HepG2 (cell line): ENCODE measurements at regions not wholly inside any gene's neighbourhood (a gene's known extent, or its start where the extent isn't known, plus 50 kb on each side); places are given as distances from the start of the nearest gene placed in this dataset.

Source experiments
- ATAC-seq: fragments of 200-7000 bp; cut with Tn5 transposase; 3 replicates; pipeline ENCODE4 v1.9.1; 2020; ENCODE audit warnings: mild to moderate bottlenecking, moderate library complexity
- BruUV-seq: library from RNA; stranded (reverse); fragments of 400-500 nt; replicated peaks from 2 replicates; lab custom pipeline; 2021; lab: Mats Ljungman, UMichigan
- CTCF ChIA-PET: fragments of 300-600 bp; formaldehyde crosslinking; extraction: SDS; loops from one replicate; lab custom pipeline; 2021; ENCODE audit warnings: low total read pairs, inconsistent platforms, low intra/inter-chr PET ratio; lab: Yijun Ruan, JAX
- POLR2A ChIA-PET: fragments of 350-600 bp; sonication (Branson Sonifier 250); formaldehyde crosslinking; loops from one replicate; lab custom pipeline; 2020; ENCODE audit warnings: antibody characterized with exemption, inconsistent platforms; lab: Yijun Ruan, JAX
- DNase-seq: peaks from one replicate; pipeline ENCODE4 v3.0.0-alpha.2; 2015; ENCODE audit warnings: low spot score
- FAIRE-seq: peaks from 3 replicates; lab custom pipeline; 2011; peaks lifted over from hg19 to GRCh38; lab: Jason Lieb, UNC
- H2AFZ ChIP-seq: one replicate; pipeline ENCODE4 v1.6.1; 2011; ENCODE audit warnings: low read length, inconsistent platforms
- H3K27ac ChIP-seq: fragments of 300-600 bp; 3 replicates; pipeline ENCODE4 v1.8.0; 2011; ENCODE audit warnings: mixed run types, mild to moderate bottlenecking, mixed read lengths, low read length, inconsistent platforms; ENCODE audit not compliant: insufficient read depth; ENCODE audit errors: extremely low read length
- H3K27me3 ChIP-seq, 2 experiments: fragments of 200-600 bp in 1 of 2; 2 replicates in 1 of 2; 3 replicates in 1 of 2; pipeline versions ENCODE4 v1.6.0 to v1.8.0; 2011; ENCODE audit warnings: low read length in 2 of 2, mild to moderate bottlenecking in 2 of 2, moderate library complexity in 2 of 2, inconsistent platforms in 1 of 2; ENCODE audit not compliant: insufficient read depth in 2 of 2, control insufficient read depth in 1 of 2
- H3K36me3 ChIP-seq, 2 experiments: fragments of 200-600 bp in 1 of 2; replicated peaks in 1 of 2; 2 replicates in 1 of 2; 3 replicates in 1 of 2; pipeline versions ENCODE4 v1.5.1 to v1.8.0; 2011; ENCODE audit warnings: low read length in 2 of 2, inconsistent platforms in 1 of 2; ENCODE audit not compliant: insufficient read depth in 2 of 2, control insufficient read depth in 1 of 2
- H3K4me1 ChIP-seq: 2 replicates; pipeline ENCODE4 v1.5.1; 2012; ENCODE audit warnings: low read length, inconsistent platforms; ENCODE audit not compliant: insufficient read depth
- H3K4me2 ChIP-seq: 2 replicates; pipeline ENCODE4 v1.6.0; 2011; ENCODE audit warnings: low read depth, low read length, inconsistent platforms
- H3K4me3 ChIP-seq, 3 experiments: fragments of 200-600 bp in 1 of 3; sonication (generic), shearing (Covaris generic) in 1 of 3; replicated peaks in 1 of 3; 2 replicates each; pipeline ENCODE4 v1.5.1; 2011 to 2016; ENCODE audit warnings: low read length in 3 of 3, inconsistent platforms in 2 of 3, low read depth in 2 of 3, mild to moderate bottlenecking in 2 of 3, control low read depth in 1 of 3, mixed read lengths in 1 of 3; ENCODE audit not compliant: insufficient read depth in 1 of 3
- H3K79me2 ChIP-seq: one replicate; pipeline ENCODE4 v1.6.1; 2011; ENCODE audit warnings: low read length, inconsistent platforms; ENCODE audit not compliant: insufficient read depth
- H3K9ac ChIP-seq: 2 replicates; pipeline ENCODE4 v1.6.0; 2011; ENCODE audit warnings: mild to moderate bottlenecking, low read depth, low read length, inconsistent platforms; ENCODE audit not compliant: insufficient read depth
- H3K9me3 ChIP-seq: 2 replicates; pipeline ENCODE4 v1.5.1; 2012; ENCODE audit warnings: mild to moderate bottlenecking, low read length
- H4K20me1 ChIP-seq: 2 replicates; pipeline ENCODE4 v1.6.0; 2011; ENCODE audit warnings: inconsistent platforms, mild to moderate bottlenecking, low read length, moderate library complexity; ENCODE audit not compliant: insufficient read depth
- ADNP ChIP-seq: sonication (generic); formaldehyde crosslinking; IDR thresholded peaks from 2 replicates; pipeline ENCODE4 v1.4.0; 2020; ENCODE audit warnings: missing genetic modification reagents
- ATRX ChIP-seq: sonication (generic); formaldehyde crosslinking; IDR thresholded peaks from 2 replicates; pipeline ENCODE4 v1.4.0; 2020; ENCODE audit warnings: missing genetic modification reagents, borderline replicate concordance
- CEBPB ChIP-seq: IDR thresholded peaks from 2 replicates; pipeline ENCODE4 v1.6.1; 2011; ENCODE audit warnings: low read depth, low read length, improper control_type of control experiment, borderline replicate concordance
- CEBPG ChIP-seq: IDR thresholded peaks from 2 replicates; pipeline ENCODE4 v1.6.1; 2016
- ERF ChIP-seq: IDR thresholded peaks from 2 replicates; pipeline ENCODE4 v1.6.1; 2018; ENCODE audit warnings: missing biosample characterization, missing genetic modification reagents
- FOSL2 ChIP-seq: sonication (generic); formaldehyde crosslinking; IDR thresholded peaks from 2 replicates; pipeline ENCODE4 v1.4.0; 2020; ENCODE audit warnings: missing genetic modification reagents
- FOXA1 ChIP-seq, 2 experiments: fragments of 450-650 bp in 1 of 2; sonication (generic) in 1 of 2; formaldehyde crosslinking in 1 of 2; IDR thresholded peaks; 2 replicates each; pipeline versions ENCODE4 v1.4.0 to v1.6.1; 2016 to 2020; ENCODE audit warnings: missing genetic modification reagents in 1 of 2
- FOXP1 ChIP-seq, 2 experiments: fragments of 450-650 bp in 1 of 2; IDR thresholded peaks; 2 replicates each; pipeline ENCODE4 v1.6.1; 2017 to 2018; ENCODE audit warnings: antibody characterized with exemption in 1 of 2
- HMG20B ChIP-seq: conservative IDR thresholded peaks from 2 replicates; pipeline ENCODE4 v1.6.1; 2016; ENCODE audit warnings: missing genetic modification reagents, missing compliant biosample characterization
- MBD4 ChIP-seq: IDR thresholded peaks from 2 replicates; pipeline ENCODE4 v1.6.1; 2012; ENCODE audit warnings: low read length, inconsistent platforms, borderline replicate concordance
- NFIC ChIP-seq: IDR thresholded peaks from 2 replicates; pipeline ENCODE4 v1.6.1; 2012; ENCODE audit warnings: mild to moderate bottlenecking, low read length, inconsistent platforms
- SATB2 ChIP-seq: sonication (generic); formaldehyde crosslinking; IDR thresholded peaks from 2 replicates; pipeline ENCODE4 v1.5.0; 2020; ENCODE audit warnings: missing genetic modification reagents
- SMARCC2 ChIP-seq: fragments of 450-650 bp; IDR thresholded peaks from 2 replicates; pipeline ENCODE4 v1.6.1; 2017; ENCODE audit warnings: antibody characterized with exemption, mild to moderate bottlenecking
- TBP ChIP-seq: sonication (generic); formaldehyde crosslinking; IDR thresholded peaks from 2 replicates; pipeline ENCODE4 v1.5.0; 2020; ENCODE audit warnings: missing genetic modification reagents
- TBX3 ChIP-seq: fragments of 450-650 bp; IDR thresholded peaks from 2 replicates; pipeline ENCODE4 v1.6.1; 2017; ENCODE audit warnings: antibody characterized with exemption, mild to moderate bottlenecking, inconsistent platforms, borderline replicate concordance
- ZNF30 ChIP-seq: sonication (generic); formaldehyde crosslinking; IDR thresholded peaks from 2 replicates; pipeline ENCODE4 v1.5.0; 2020; ENCODE audit warnings: mild to moderate bottlenecking, missing genetic modification reagents
- ZNF335 ChIP-seq: sonication (generic); formaldehyde crosslinking; IDR thresholded peaks from 2 replicates; pipeline ENCODE4 v1.4.0; 2020; ENCODE audit warnings: missing genetic modification reagents
- ZNF556 ChIP-seq: sonication (generic); formaldehyde crosslinking; IDR thresholded peaks from 2 replicates; pipeline ENCODE4 v1.4.0; 2020; ENCODE audit warnings: mild to moderate bottlenecking, missing genetic modification reagents, borderline replicate concordance
- ZNF562 ChIP-seq: sonication (generic); formaldehyde crosslinking; IDR thresholded peaks from 2 replicates; pipeline ENCODE4 v1.8.0; 2022; ENCODE audit warnings: missing genetic modification reagents, borderline replicate concordance
- WGBS: methylation state at CpG from one replicate; pipeline ENCODE4 v1.1.6; 2017; ENCODE audit warnings: low lambda C conversion rate; 5-methylcytosine and 5-hydroxymethylcytosine counted together
- in situ Hi-C: cut with HindIII; loops from 2 replicates; pipeline ENCODE4 v1.10.0; 2017; ENCODE audit warnings: low pct_unique_long_range_greater_than_20kb; ENCODE audit not compliant: extremely low pct_ligation_motif_present
- intact Hi-C: fragments of 100-400 bp; cut with micrococcal nuclease; formaldehyde crosslinking; loops from one replicate; pipeline ENCODE4 v1.10.0; 2022; ENCODE audit not compliant: unreplicated experiment
- TF ChIP-seq, protein P1 (sequence below): sonication (generic); formaldehyde crosslinking; IDR thresholded peaks from 2 replicates; pipeline ENCODE4 v1.4.0; 2020; ENCODE audit warnings: missing genetic modification reagents

DNA sequence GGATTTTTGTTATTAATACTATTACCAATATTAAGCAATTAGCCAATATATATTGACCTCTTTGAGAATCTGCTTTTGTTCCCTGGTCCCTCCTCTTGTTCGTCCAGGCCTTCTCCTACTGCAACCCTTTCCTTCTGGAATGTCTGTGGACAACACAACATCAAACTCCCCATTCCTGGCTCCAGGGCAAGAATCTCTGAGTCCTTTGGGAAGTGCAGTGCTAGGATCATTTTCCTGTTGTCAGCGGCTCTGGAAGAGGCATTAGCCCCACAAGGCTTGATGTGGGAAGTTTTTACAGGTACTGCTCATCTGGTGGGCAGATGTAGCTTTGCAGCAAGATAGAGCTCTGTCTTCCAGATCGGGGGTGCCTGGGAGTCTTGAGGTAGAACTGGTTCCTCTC is 74.3 kb downstream of the RPUSD4 start:
- no peak for ATAC-seq

DNA sequence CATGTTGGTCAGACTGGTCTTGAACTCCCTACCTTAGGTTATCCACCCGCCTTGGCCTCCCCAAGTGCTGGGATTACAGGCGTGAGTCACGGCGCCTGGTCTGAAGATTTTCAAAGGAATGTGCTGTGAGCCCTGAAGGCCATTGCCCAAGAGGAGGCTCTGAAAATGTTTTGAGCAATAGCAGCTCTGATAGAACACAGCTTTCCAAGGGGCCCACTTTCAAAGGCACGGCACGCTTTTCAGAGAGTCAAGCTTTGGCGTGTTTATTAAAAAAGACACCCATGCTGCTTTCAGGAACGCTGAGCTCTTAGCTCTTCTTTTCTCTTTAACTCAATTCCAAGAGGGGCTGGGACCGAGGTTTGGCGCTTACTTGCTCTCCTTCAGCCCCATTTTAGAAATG is 73.8 kb upstream of the CDON start:
- H2AFZ ChIP-seq: no peak overlapping the region
- 0 out of 2 replicates have a peak overlapping the region, but pooled peaks have one; percentile 26 for H3K4me2 ChIP-seq
- ChIA-PET POLR2A (interaction anchor here (1.1 kb wide), 1 partner anchor 11 kb away, joined by 5 read pairs; no protein-coding TSS in a partner anchor), CTCF (no interaction called here)
- no peak overlapping the region for H3K4me3 ChIP-seq
- H3K9me3 ChIP-seq: no peaks in the 10 kb centered on the region
- no peak overlapping the region for H3K27ac ChIP-seq
- no TSS peak for BruUV-seq
- H4K20me1 ChIP-seq: no peaks in the 10 kb centered on the region
- H3K4me1 ChIP-seq: peaks cover 78% of the 10 kb centered on the region
- intact Hi-C loops (no loop called here), in situ Hi-C loops (no loop called here)
- no peak overlapping the region for H3K9ac ChIP-seq
- H3K36me3 ChIP-seq: no peaks in the 10 kb centered on the region
- peak; percentile 45; the same call in 1 of the 2 replicates for TF ChIP-seq CEBPB
- peak; percentile 55 for TF ChIP-seq FOSL2 (CRISPR knock-in tag)
- no peak for TF ChIP-seq HMG20B (CRISPR knock-in tag)
- TF ChIP-seq ADNP (CRISPR knock-in tag): no peak
- TF ChIP-seq ERF (CRISPR knock-in tag): no peak
- TF ChIP-seq CEBPG: 0 out of 2 replicates have a peak, but pooled peaks have one; percentile 16
- TF ChIP-seq SMARCC2: no peak
- TF ChIP-seq, protein P1, sequence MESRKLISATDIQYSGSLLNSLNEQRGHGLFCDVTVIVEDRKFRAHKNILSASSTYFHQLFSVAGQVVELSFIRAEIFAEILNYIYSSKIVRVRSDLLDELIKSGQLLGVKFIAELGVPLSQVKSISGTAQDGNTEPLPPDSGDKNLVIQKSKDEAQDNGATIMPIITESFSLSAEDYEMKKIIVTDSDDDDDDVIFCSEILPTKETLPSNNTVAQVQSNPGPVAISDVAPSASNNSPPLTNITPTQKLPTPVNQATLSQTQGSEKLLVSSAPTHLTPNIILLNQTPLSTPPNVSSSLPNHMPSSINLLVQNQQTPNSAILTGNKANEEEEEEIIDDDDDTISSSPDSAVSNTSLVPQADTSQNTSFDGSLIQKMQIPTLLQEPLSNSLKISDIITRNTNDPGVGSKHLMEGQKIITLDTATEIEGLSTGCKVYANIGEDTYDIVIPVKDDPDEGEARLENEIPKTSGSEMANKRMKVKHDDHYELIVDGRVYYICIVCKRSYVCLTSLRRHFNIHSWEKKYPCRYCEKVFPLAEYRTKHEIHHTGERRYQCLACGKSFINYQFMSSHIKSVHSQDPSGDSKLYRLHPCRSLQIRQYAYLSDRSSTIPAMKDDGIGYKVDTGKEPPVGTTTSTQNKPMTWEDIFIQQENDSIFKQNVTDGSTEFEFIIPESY (CRISPR knock-in tag): 0 out of 2 replicates have a peak, but pooled peaks have one; percentile 26
- WGBS: 41% methylated on average over 9 of the region's 10 CpGs
- H3K27me3 ChIP-seq: peaks cover 0 to 7% of the 10 kb centered on the region in 2 experiments; a peak in 1 of 5 replicates
- ATAC-seq (no peak), DNase-seq (peak; percentile 38), FAIRE-seq (no peak)
- no peaks in the 10 kb centered on the region for H3K79me2 ChIP-seq

More for the DNA sequence above, 74.3 kb downstream of the RPUSD4 start:
- Histone ChIP-seq H3K9ac (no peak overlapping the region), H3K27me3 (peaks cover 0 to 7% of the 10 kb centered on the region in 2 experiments; a peak in 1 of 5 replicates), H3K9me3 (no peaks in the 10 kb centered on the region), H3K79me2 (no peaks in the 10 kb centered on the region), H2AFZ (no peak overlapping the region), H3K27ac (no peak overlapping the region), H3K4me1 (peaks cover 81% of the 10 kb centered on the region), H3K4me2 (no peak overlapping the region), H4K20me1 (no peaks in the 10 kb centered on the region), H3K36me3 (no peaks in the 10 kb centered on the region), H3K4me3 (no peak overlapping the region)
- in situ Hi-C loops (no loop called here), intact Hi-C loops (no loop called here)
- DNase-seq: no peak
- BruUV-seq: no TSS peak
- CTCF ChIA-PET: no interaction called here
- no peak for FAIRE-seq
- TF ChIP-seq FOXA1 (IDR thresholded peaks at IDR 0.05) (no peak), FOXA1 (CRISPR knock-in tag; IDR thresholded peaks at IDR 0.05) (no peak), ZNF30 (no peak), TBX3 (no peak), FOXP1 (IDR thresholded peaks at IDR 0.05) (no peak), FOXP1 (CRISPR knock-in tag; IDR thresholded peaks at IDR 0.05) (no peak), NFIC (no peak), ATRX (no peak), SATB2 (no peak), TBP (CRISPR knock-in tag) (no peak), ZNF335 (CRISPR knock-in tag) (no peak), MBD4 (no peak), ZNF562 (CRISPR knock-in tag) (no peak), ZNF556 (CRISPR knock-in tag) (no peak)
- 69% methylated on average over 3 of the region's 3 CpGs for WGBS
- POLR2A ChIA-PET: interaction anchor here (1.1 kb wide), 1 partner anchor 10 kb away, joined by 5 read pairs; no protein-coding TSS in a partner anchor
